ENCODE measurements at regions not wholly inside any gene's neighbourhood (a gene's known extent, or its start where the extent isn't known, plus 50 kb on each side); places are given as distances from the start of the nearest gene placed in this dataset.

DNA sequence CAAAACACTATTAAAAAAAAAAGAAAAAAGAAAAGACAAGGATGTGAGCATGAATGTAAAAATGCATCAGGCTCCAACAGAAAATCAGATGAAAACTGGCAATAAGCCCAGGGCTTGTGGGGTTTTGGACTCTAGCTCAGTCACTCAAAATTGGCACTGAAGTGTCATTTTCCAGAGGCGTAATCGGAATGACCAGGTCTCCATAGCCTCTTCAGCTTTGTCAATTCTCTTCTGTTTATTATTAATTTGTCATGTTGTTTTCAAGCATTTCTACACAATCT lies 137.2 kb upstream of the TRHDE start:
- TF ChIP-seq ZFP30 (CRISPR knock-in tag; IDR thresholded peaks at IDR 0.05) (no peak), TCF4 (CRISPR knock-in tag; IDR thresholded peaks at IDR 0.05; ENCODE audit: borderline replicate concordance) (no peak), CREB5 (CRISPR knock-in tag; IDR thresholded peaks at IDR 0.05; ENCODE audit: low read depth) (no peak), POU6F1 (CRISPR knock-in tag; IDR thresholded peaks at IDR 0.05; ENCODE audit: borderline replicate concordance, low read depth) (no peak), ARNTL (CRISPR knock-in tag; IDR thresholded peaks at IDR 0.05; ENCODE audit: borderline replicate concordance, low read depth) (no peak), OSR1 (CRISPR knock-in tag; IDR thresholded peaks at IDR 0.05) (no peak), ZC3H10 (CRISPR knock-in tag; IDR thresholded peaks at IDR 0.05) (no peak), ZNF70 (CRISPR knock-in tag; IDR thresholded peaks at IDR 0.05) (no peak)
- TF ChIP-seq, protein P1, sequence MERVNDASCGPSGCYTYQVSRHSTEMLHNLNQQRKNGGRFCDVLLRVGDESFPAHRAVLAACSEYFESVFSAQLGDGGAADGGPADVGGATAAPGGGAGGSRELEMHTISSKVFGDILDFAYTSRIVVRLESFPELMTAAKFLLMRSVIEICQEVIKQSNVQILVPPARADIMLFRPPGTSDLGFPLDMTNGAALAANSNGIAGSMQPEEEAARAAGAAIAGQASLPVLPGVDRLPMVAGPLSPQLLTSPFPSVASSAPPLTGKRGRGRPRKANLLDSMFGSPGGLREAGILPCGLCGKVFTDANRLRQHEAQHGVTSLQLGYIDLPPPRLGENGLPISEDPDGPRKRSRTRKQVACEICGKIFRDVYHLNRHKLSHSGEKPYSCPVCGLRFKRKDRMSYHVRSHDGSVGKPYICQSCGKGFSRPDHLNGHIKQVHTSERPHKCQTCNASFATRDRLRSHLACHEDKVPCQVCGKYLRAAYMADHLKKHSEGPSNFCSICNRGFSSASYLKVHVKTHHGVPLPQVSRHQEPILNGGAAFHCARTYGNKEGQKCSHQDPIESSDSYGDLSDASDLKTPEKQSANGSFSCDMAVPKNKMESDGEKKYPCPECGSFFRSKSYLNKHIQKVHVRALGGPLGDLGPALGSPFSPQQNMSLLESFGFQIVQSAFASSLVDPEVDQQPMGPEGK (CRISPR knock-in tag; IDR thresholded peaks at IDR 0.05; ENCODE audit: borderline replicate concordance) = no peak
